ENCODE measurements at regions not wholly inside any gene's neighbourhood (a gene's known extent, or its start where the extent isn't known, plus 50 kb on each side); places are given as distances from the start of the nearest gene placed in this dataset.

- TF ChIP-seq EP300 (IDR thresholded peaks at IDR 0.05; ENCODE audit: low read depth) (no peak), CTCF (IDR thresholded peaks at IDR 0.05) (no peak)
Observed at GRCh38 chr11:71190551-71190950, 61.8 kb downstream of the SHANK2 start.

All from transverse colon (tissue), 3 donors.